ENCODE measurements at regions not wholly inside any gene's neighbourhood (a gene's known extent, or its start where the extent isn't known, plus 50 kb on each side); places are given as distances from the start of the nearest gene placed in this dataset.
"Not testable (repeated sequence)": the region's sequence is repeated elsewhere in the genome, so short reads cannot be mapped to it uniquely, and the experiment has no call there.

DNA sequence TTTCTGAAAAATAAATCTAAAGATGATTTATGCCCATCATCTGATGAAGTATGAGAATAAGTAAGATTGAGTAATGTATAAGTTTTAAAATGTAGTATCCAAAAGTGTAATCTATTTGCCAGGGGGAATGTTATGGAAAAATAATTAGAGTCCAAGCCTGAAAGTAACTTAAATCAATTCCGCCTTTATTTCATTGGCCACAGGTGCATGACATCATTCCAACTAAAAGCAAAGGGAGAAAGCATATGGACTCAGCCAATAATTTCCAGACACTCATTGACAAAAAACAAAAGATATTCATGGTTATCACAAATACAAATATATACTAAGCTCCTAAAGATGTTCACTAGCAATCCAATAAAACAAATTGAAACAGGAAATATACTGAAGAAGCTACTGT, 752.6 kb upstream of the TMEFF2 start:
- ATAC-seq (ENCODE audit: low FRiP score) (no peak), DNase-seq (ENCODE audit: low spot score) (no peak)
- TF ChIP-seq, protein P1, sequence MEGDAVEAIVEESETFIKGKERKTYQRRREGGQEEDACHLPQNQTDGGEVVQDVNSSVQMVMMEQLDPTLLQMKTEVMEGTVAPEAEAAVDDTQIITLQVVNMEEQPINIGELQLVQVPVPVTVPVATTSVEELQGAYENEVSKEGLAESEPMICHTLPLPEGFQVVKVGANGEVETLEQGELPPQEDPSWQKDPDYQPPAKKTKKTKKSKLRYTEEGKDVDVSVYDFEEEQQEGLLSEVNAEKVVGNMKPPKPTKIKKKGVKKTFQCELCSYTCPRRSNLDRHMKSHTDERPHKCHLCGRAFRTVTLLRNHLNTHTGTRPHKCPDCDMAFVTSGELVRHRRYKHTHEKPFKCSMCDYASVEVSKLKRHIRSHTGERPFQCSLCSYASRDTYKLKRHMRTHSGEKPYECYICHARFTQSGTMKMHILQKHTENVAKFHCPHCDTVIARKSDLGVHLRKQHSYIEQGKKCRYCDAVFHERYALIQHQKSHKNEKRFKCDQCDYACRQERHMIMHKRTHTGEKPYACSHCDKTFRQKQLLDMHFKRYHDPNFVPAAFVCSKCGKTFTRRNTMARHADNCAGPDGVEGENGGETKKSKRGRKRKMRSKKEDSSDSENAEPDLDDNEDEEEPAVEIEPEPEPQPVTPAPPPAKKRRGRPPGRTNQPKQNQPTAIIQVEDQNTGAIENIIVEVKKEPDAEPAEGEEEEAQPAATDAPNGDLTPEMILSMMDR (IDR thresholded peaks at IDR 0.05) = no peak

DNA sequence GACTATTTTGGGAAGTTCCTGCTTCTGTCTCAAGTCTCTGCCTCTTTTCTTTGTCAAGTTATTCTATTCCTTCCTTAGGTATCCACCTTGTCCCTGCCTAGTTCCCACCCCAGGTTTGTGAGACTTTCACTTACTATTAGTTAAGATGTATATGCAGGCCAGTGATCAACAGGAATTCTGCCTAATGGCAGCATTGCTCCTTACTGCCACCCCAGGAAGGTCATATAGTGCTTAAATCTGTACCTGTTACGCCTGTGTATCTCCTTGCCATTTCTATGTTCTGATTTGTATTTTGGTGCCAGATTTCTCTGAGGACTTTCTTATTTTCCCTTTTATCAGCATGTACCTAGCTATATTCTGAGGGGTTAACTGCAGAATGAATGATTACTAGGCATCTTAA, 746.0 kb upstream of the TMEFF2 start:
- TF ChIP-seq, protein P1 (IDR thresholded peaks at IDR 0.05) = no peak
- ATAC-seq (ENCODE audit: low FRiP score) = no peak
- no peak for DNase-seq (ENCODE audit: low spot score)

DNA sequence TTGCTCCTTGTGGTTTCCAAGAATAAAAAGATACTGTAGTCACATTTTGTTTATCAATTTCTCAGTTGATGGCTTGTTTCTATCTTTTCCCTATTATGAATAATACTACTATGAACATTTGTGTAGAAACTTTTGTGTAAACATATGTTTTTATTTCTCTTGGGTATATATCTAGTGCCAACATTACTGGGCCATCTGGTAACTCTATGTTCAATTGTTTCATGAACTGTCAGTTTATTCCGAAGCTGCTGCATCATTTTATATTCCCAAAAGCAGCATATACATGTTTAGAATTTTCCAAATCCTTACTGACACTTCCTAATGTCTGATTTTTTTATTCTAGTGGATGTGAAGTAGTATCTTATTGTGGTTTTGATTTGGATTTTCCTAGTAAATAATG, 737.6 kb upstream of the TMEFF2 start:
- no peak for ATAC-seq (ENCODE audit: low FRiP score)
- no peak for DNase-seq (ENCODE audit: low spot score)

DNA sequence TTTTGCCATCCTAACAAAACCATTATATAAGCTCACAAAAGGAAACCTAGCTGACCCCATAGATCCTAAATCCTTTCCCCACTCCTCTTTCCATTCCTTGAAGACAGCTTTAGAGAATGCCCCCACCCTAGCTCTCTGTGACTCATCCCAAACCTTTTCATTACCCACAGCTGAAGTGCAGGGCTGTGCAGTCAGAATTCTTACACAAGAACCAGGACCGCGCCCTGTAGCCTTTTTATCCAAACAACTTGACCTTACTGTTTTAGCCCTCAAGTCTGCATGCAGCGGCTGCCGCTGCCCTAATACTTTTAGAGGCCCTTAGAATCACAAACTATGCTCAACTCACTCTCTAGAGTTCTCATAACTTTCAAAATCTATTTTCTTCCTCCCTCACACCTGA, 726.9 kb upstream of the TMEFF2 start:
- ATAC-seq (ENCODE audit: low FRiP score); DNase-seq (ENCODE audit: low spot score): not testable (repeated sequence)

More for the DNA sequence above, 737.6 kb upstream of the TMEFF2 start:
- TF ChIP-seq, protein P1 (IDR thresholded peaks at IDR 0.05) = no peak

DNA sequence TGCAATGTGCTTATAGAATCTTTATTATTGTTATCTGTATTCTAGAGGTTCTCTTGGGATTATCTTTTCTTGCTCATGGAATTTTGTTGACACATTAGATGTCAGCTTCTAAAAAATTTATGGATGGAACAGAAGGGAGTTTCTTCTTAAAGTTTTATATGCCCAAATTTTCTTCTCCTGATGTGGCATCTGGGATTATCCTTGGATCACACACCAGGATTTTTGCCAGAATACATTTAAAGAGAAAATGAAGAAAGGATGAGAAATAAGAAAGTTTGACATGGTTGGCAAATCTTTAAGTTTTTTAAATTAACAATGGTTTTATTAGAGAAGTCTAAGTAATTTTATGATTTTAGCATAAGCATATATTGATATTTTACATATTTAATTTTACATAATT, 706.7 kb upstream of the TMEFF2 start:
- DNase-seq (ENCODE audit: low spot score) = no peak
- ATAC-seq (ENCODE audit: low FRiP score) = no peak
- TF ChIP-seq, protein P1 (IDR thresholded peaks at IDR 0.05) = no peak

DNA sequence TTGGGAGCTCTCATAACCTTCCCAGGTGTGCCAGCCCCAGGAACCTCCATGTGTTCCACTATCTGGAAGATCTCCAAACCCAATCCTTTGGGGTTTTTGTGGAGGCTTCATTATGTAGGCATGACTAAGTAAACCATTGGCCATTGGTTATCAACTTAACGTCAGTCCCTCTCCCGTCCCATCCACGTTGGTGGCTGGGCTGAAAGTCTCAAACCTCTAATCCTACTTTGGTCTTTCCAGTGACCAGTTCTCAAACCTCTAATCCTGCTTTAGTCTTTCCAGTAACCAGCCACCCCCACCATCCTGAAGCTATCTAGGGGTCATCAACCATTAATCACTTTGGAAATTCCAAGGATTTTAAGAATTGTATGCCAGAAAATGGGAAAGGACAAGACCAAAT, 704.7 kb upstream of the TMEFF2 start:
- TF ChIP-seq, protein P1 (IDR thresholded peaks at IDR 0.05) = no peak
- ATAC-seq (ENCODE audit: low FRiP score) = no peak
- no peak for DNase-seq (ENCODE audit: low spot score)

DNA sequence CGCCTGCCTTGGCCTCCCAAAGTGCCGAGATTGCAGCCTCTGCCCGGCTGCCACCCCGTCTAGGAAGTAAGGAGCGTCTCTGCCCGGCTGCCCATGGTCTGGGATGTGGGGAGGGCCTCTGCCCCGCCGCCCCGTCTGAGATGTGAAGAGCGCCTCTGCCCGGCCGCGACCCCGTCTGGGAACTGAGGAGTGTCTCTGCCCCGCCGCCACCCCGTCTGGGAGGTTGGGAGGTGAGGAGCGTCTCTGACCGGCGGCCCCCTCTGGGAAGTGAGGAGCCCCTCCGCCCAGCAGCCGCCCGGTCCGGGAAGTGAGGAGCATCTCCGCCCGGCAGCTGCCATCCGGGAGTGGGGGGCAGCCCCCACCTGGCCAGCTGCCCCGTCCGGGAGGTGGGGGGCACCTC, 699.2 kb upstream of the TMEFF2 start:
- not testable (repeated sequence) for ATAC-seq (ENCODE audit: low FRiP score); DNase-seq (ENCODE audit: low spot score)

DNA sequence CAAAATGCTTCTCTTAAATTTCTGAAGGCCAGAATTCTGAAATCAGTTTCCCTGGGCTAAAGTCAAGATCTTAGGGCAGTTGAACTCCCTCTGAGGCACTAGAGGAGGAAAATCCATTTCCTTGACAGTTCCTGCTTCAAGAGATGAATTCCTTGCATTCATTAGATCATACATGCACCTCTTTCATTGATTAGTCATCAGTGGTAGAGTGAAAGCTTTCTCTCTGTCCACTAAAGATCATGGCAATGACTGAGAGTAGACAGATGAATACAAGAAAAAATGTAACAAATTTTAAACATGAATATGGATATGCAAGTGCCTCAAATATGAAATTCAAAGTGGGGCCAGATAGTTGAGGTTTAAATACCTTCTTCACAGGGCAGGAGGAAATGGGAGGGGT, 693.4 kb upstream of the TMEFF2 start:
- TF ChIP-seq, protein P1 (IDR thresholded peaks at IDR 0.05) = no peak
- DNase-seq (ENCODE audit: low spot score) (no peak), ATAC-seq (ENCODE audit: low FRiP score) (no peak)

All from omental fat pad (tissue), 3 donors.